Left forelimb (tissue), 1 donor: ENCODE measurements at regions not wholly inside any gene's neighbourhood (a gene's known extent, or its start where the extent isn't known, plus 50 kb on each side); places are given as distances from the start of the nearest gene placed in this dataset.

Experiments
- DNase-seq: peaks from one replicate; pipeline ENCODE4 v3.0.0-alpha.2; 2018; ENCODE audit warnings: low spot score

- no peak for DNase-seq
Measured at GRCh38 chr3:72698154-72698917, 149.9 kb downstream of the SHQ1 start.

- DNase-seq: no peak
Measured at GRCh38 chr3:72697717-72698116, 150.5 kb downstream of the SHQ1 start.

GRCh38 chr3:72696815-72697214 is 151.4 kb downstream of the SHQ1 start:
- DNase-seq: no peak

GRCh38 chr3:72694398-72694797 is 153.8 kb downstream of the SHQ1 start:
- DNase-seq: no peak

GRCh38 chr3:72692990-72693389 is 155.3 kb downstream of the SHQ1 start:
- DNase-seq: no peak

GRCh38 chr3:72690629-72691028 is 157.6 kb downstream of the SHQ1 start:
- DNase-seq: no peak

GRCh38 chr3:72682936-72683452 is 165.3 kb downstream of the SHQ1 start:
- DNase-seq: no peak

GRCh38 chr3:72681598-72681997 is 166.6 kb downstream of the SHQ1 start:
- DNase-seq: no peak

GRCh38 chr3:72680766-72681165 is 167.5 kb downstream of the SHQ1 start:
- no peak for DNase-seq

- no peak for DNase-seq
Measured at GRCh38 chr3:72679540-72680198, 168.6 kb downstream of the SHQ1 start.

GRCh38 chr3:72678867-72679266 is 169.4 kb downstream of the SHQ1 start:
- no peak for DNase-seq

- DNase-seq: no peak
Measured at GRCh38 chr3:72678380-72678779, 169.9 kb downstream of the SHQ1 start.

- DNase-seq: no peak
Measured at GRCh38 chr3:72675243-72675642, 173.0 kb downstream of the SHQ1 start.

GRCh38 chr3:72673011-72673771 is 175.1 kb downstream of the SHQ1 start:
- no peak for DNase-seq

- no peak for DNase-seq
Measured at GRCh38 chr3:72669224-72669623, 179.0 kb downstream of the SHQ1 start.

GRCh38 chr3:72666447-72666755 is 181.8 kb downstream of the SHQ1 start:
- DNase-seq: no peak

- DNase-seq: no peak
Measured at GRCh38 chr3:72665701-72666446, 182.4 kb downstream of the SHQ1 start.

GRCh38 chr3:72665103-72665502 is 183.1 kb downstream of the SHQ1 start:
- no peak for DNase-seq

- no peak for DNase-seq
Measured at GRCh38 chr3:72664184-72664975, 183.9 kb downstream of the SHQ1 start.

GRCh38 chr3:72663429-72663828 is 184.8 kb downstream of the SHQ1 start:
- DNase-seq: no peak

GRCh38 chr3:72661115-72661457 is 187.2 kb downstream of the SHQ1 start:
- peak; percentile 68 for DNase-seq
